ENCODE measurements at regions not wholly inside any gene's neighbourhood (a gene's known extent, or its start where the extent isn't known, plus 50 kb on each side); places are given as distances from the start of the nearest gene placed in this dataset.

DNA sequence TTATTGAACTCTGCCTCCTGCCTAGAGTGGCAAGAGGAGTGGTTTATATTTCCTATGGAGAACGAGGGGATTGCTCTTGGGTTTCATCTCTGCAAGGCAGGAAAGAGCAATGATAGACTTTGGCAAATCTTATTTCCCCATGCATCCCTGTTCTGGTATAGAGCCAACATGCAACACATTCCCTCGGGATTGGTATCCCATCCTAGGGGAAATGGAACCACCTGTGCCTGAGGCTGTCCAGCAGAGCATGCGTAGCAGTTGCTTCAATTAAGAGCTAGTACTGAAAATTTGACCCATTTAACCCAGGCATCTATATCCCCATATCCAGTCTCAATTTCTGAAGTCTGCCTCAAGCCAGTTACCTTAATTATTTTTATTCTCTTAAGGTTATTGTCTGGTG, 205.3 kb downstream of the KCNS3 start:
- no peak for DNase-seq (ENCODE audit: low spot score)
- intact Hi-C loops (cut with micrococcal nuclease; ENCODE audit: unreplicated experiment): no loop called here
- H3K4me3 ChIP-seq (ENCODE audit: low read depth, low read length, poor library complexity, severe bottlenecking): no peak overlapping the region
- TF ChIP-seq, protein P1, sequence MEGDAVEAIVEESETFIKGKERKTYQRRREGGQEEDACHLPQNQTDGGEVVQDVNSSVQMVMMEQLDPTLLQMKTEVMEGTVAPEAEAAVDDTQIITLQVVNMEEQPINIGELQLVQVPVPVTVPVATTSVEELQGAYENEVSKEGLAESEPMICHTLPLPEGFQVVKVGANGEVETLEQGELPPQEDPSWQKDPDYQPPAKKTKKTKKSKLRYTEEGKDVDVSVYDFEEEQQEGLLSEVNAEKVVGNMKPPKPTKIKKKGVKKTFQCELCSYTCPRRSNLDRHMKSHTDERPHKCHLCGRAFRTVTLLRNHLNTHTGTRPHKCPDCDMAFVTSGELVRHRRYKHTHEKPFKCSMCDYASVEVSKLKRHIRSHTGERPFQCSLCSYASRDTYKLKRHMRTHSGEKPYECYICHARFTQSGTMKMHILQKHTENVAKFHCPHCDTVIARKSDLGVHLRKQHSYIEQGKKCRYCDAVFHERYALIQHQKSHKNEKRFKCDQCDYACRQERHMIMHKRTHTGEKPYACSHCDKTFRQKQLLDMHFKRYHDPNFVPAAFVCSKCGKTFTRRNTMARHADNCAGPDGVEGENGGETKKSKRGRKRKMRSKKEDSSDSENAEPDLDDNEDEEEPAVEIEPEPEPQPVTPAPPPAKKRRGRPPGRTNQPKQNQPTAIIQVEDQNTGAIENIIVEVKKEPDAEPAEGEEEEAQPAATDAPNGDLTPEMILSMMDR (conservative IDR thresholded peaks at IDR 0.05; ENCODE audit: low read depth, low read length): no peak
- no peak for TF ChIP-seq EZH2 (IDR thresholded peaks at IDR 0.05; ENCODE audit: borderline replicate concordance, low read depth, low read length, poor library complexity, severe bottlenecking)
- CTCF ChIA-PET: no interaction called here
- no peaks in the 10 kb centered on the region for H3K9me3 ChIP-seq (ENCODE audit: low read depth, low read length, poor library complexity, severe bottlenecking)
- H3K4me1 ChIP-seq (ENCODE audit: insufficient read depth, low read length, poor library complexity, severe bottlenecking): no peaks in the 10 kb centered on the region
- H3K27me3 ChIP-seq (replicated peaks; ENCODE audit: insufficient read depth, low read depth, low read length, poor library complexity): no peaks in the 10 kb centered on the region
- no peak overlapping the region for H3K27ac ChIP-seq (ENCODE audit: low read depth, low read length, poor library complexity, severe bottlenecking)
- no peaks in the 10 kb centered on the region for H3K36me3 ChIP-seq (ENCODE audit: insufficient read depth, low read length, poor library complexity, severe bottlenecking)
- BruUV-seq (replicated peaks): no TSS peak
- POLR2A ChIA-PET (ENCODE audit: low non-redundant PET): no interaction called here

DNA sequence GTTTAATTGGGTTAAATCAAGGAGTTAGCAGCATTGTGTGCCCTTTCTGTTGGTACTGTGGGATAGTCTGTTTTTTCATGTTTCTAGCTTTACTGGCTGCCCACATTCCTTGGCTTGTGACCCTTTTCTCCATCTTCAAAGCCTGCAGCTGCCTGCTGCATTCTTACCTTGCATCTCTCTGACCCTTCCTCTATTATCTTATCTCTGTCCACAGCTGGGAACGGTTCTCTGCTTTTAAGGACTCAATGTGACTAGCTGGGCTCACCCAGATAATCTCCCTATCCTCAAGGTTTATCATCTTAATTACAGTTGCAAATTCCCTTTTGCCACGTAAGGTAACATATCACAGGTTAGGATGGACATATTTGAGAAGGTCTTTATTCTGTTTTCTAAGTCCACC, 199.7 kb downstream of the KCNS3 start:
- DNase-seq (ENCODE audit: low spot score): no peak
- H3K4me1 ChIP-seq (ENCODE audit: insufficient read depth, low read length, poor library complexity, severe bottlenecking): no peaks in the 10 kb centered on the region
- no peak overlapping the region for H3K27ac ChIP-seq (ENCODE audit: low read depth, low read length, poor library complexity, severe bottlenecking)
- H3K4me3 ChIP-seq (ENCODE audit: low read depth, low read length, poor library complexity, severe bottlenecking): no peak overlapping the region
- TF ChIP-seq EZH2 (IDR thresholded peaks at IDR 0.05; ENCODE audit: borderline replicate concordance, low read depth, low read length, poor library complexity, severe bottlenecking): no peak
- TF ChIP-seq, protein P1 (conservative IDR thresholded peaks at IDR 0.05; ENCODE audit: low read depth, low read length): no peak
- no peaks in the 10 kb centered on the region for H3K9me3 ChIP-seq (ENCODE audit: low read depth, low read length, poor library complexity, severe bottlenecking)
- intact Hi-C loops (cut with micrococcal nuclease; ENCODE audit: unreplicated experiment): no loop called here
- no peaks in the 10 kb centered on the region for H3K27me3 ChIP-seq (replicated peaks; ENCODE audit: insufficient read depth, low read depth, low read length, poor library complexity)
- BruUV-seq (replicated peaks): no TSS peak
- ChIA-PET POLR2A (ENCODE audit: low non-redundant PET) (no interaction called here), CTCF (no interaction called here)
- H3K36me3 ChIP-seq (ENCODE audit: insufficient read depth, low read length, poor library complexity, severe bottlenecking): no peaks in the 10 kb centered on the region

DNA sequence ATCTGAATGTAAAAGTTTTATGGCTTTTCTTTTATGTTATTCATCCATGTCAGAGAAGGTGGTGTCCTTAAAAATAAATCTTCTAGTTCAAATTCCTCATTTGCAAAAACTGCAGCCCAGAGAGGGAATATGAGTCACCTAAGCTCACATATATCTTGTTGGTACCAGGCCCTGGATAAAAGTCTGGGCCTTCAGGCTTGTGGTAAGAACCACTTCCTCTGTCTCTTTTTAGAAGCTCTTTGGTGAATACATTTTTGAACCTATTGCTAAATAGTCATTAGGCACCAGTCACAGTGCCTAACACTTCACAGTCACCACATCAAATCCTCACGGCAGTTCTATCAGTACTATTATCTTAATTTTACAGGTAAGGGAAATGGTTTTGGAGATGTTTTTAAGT, 199.2 kb downstream of the KCNS3 start:
- no TSS peak for BruUV-seq (replicated peaks)
- Histone ChIP-seq H3K27ac (ENCODE audit: low read depth, low read length, poor library complexity, severe bottlenecking) (no peak overlapping the region), H3K36me3 (ENCODE audit: insufficient read depth, low read length, poor library complexity, severe bottlenecking) (no peaks in the 10 kb centered on the region), H3K4me3 (ENCODE audit: low read depth, low read length, poor library complexity, severe bottlenecking) (no peak overlapping the region), H3K27me3 (replicated peaks; ENCODE audit: insufficient read depth, low read depth, low read length, poor library complexity) (no peaks in the 10 kb centered on the region), H3K4me1 (ENCODE audit: insufficient read depth, low read length, poor library complexity, severe bottlenecking) (no peaks in the 10 kb centered on the region), H3K9me3 (ENCODE audit: low read depth, low read length, poor library complexity, severe bottlenecking) (no peaks in the 10 kb centered on the region)
- intact Hi-C loops (cut with micrococcal nuclease; ENCODE audit: unreplicated experiment): no loop called here
- TF ChIP-seq, protein P1 (conservative IDR thresholded peaks at IDR 0.05; ENCODE audit: low read depth, low read length): no peak
- no peak for TF ChIP-seq EZH2 (IDR thresholded peaks at IDR 0.05; ENCODE audit: borderline replicate concordance, low read depth, low read length, poor library complexity, severe bottlenecking)
- POLR2A ChIA-PET (ENCODE audit: low non-redundant PET): no interaction called here
- no peak for DNase-seq (ENCODE audit: low spot score)
- CTCF ChIA-PET: no interaction called here

Measured in A673 (cell line).